ENCODE measurements at regions not wholly inside any gene's neighbourhood (a gene's known extent, or its start where the extent isn't known, plus 50 kb on each side); places are given as distances from the start of the nearest gene placed in this dataset.

DNA sequence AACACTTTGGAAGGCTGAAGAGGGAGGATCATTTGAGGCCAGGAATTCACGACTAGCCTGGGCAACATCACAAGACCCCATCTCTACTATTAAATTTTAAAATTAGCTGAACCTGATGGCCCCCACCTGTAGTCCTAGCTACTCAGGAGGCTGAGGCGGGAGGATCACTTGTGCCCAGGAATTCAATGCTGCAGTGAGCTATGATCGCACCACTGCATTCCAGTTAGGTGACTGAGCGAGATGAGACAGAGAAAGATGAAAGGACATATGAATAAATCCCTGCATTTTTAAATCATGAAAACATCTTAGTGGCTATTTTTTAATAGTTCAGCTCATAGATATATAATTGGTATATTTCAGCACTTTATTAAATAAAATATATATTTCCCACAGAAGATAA lies 93.8 kb downstream of the GPR63 start:
- peak in 1 of 2 donors; percentile 5 for DNase-seq (ENCODE audit: low read depth in 2 of 2)
- Histone ChIP-seq H3K36me3 (ENCODE audit: control insufficient read depth, insufficient read depth, low read length) (no peaks in the 10 kb centered on the region), H4K20me1 (ENCODE audit: control insufficient read depth, extremely low read depth, insufficient read depth, low read length) (no peaks in the 10 kb centered on the region), H3K27me3 (ENCODE audit: control insufficient read depth, insufficient read depth, low read length) (no peaks in the 10 kb centered on the region), H3K4me3 (replicated peaks in 1 of 4; ENCODE audit: control extremely low read depth in 1 of 4, insufficient read depth in 1 of 4, low read depth in 3 of 4, low read length in 4 of 4) (no peak overlapping the region), H3K9ac (ENCODE audit: insufficient read depth, low read length) (no peak overlapping the region), H2AFZ (ENCODE audit: low read length) (no peak overlapping the region), H3K4me2 (ENCODE audit: extremely low read depth, insufficient read depth, low read length) (no peak overlapping the region), H3K4me1 (ENCODE audit: control insufficient read depth, extremely low read depth, insufficient read depth, low read length) (no peaks in the 10 kb centered on the region), H3K9me3 (ENCODE audit: control insufficient read depth, insufficient read depth, low read depth, low read length) (no peaks in the 10 kb centered on the region), H3K79me2 (ENCODE audit: control insufficient read depth, insufficient read depth, low read length) (no peaks in the 10 kb centered on the region), H3K27ac (ENCODE audit: insufficient read depth, low read length) (no peak overlapping the region)
- TF ChIP-seq EZH2 (IDR thresholded peaks at IDR 0.05; ENCODE audit: low read length, missing control alignments): no peak
- TF ChIP-seq, protein P1, sequence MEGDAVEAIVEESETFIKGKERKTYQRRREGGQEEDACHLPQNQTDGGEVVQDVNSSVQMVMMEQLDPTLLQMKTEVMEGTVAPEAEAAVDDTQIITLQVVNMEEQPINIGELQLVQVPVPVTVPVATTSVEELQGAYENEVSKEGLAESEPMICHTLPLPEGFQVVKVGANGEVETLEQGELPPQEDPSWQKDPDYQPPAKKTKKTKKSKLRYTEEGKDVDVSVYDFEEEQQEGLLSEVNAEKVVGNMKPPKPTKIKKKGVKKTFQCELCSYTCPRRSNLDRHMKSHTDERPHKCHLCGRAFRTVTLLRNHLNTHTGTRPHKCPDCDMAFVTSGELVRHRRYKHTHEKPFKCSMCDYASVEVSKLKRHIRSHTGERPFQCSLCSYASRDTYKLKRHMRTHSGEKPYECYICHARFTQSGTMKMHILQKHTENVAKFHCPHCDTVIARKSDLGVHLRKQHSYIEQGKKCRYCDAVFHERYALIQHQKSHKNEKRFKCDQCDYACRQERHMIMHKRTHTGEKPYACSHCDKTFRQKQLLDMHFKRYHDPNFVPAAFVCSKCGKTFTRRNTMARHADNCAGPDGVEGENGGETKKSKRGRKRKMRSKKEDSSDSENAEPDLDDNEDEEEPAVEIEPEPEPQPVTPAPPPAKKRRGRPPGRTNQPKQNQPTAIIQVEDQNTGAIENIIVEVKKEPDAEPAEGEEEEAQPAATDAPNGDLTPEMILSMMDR (conservative IDR thresholded peaks at IDR 0.05 in 1 of 2, IDR thresholded peaks at IDR 0.05 in 1 of 2; ENCODE audit: low read depth in 1 of 2, low read length in 2 of 2): no peak

DNA sequence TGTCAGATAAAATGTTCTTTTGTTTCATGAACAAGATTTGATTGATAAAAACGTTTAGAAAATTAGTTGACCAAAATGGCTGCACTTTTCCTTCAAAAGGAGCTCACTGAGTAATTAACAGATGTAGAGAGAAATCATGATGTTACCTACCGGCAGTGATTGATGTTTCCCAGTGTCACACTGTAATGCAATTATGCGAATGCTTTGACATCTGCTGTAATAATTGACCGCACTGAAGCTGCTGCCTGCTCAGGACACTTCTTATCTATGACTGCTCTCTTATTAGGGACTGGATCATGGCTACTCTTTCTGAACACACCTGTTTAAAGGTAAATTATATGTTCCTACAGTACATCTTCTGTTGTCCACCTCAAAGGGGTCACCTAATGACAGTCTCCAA lies 94.6 kb downstream of the GPR63 start:
- H3K9ac ChIP-seq (ENCODE audit: insufficient read depth, low read length): no peak overlapping the region
- H3K79me2 ChIP-seq (ENCODE audit: control insufficient read depth, insufficient read depth, low read length): no peaks in the 10 kb centered on the region
- H3K4me3 ChIP-seq (replicated peaks in 1 of 4; ENCODE audit: control extremely low read depth in 1 of 4, insufficient read depth in 1 of 4, low read depth in 3 of 4, low read length in 4 of 4): no peak overlapping the region
- no peak overlapping the region for H2AFZ ChIP-seq (ENCODE audit: low read length)
- H3K27me3 ChIP-seq (ENCODE audit: control insufficient read depth, insufficient read depth, low read length): no peaks in the 10 kb centered on the region
- H3K9me3 ChIP-seq (ENCODE audit: control insufficient read depth, insufficient read depth, low read depth, low read length): no peaks in the 10 kb centered on the region
- no peak overlapping the region for H3K4me2 ChIP-seq (ENCODE audit: extremely low read depth, insufficient read depth, low read length)
- H4K20me1 ChIP-seq (ENCODE audit: control insufficient read depth, extremely low read depth, insufficient read depth, low read length): no peaks in the 10 kb centered on the region
- DNase-seq (ENCODE audit: low read depth in 2 of 2): no peak
- no peaks in the 10 kb centered on the region for H3K36me3 ChIP-seq (ENCODE audit: control insufficient read depth, insufficient read depth, low read length)
- no peak overlapping the region for H3K27ac ChIP-seq (ENCODE audit: insufficient read depth, low read length)
- TF ChIP-seq, protein P1 (conservative IDR thresholded peaks at IDR 0.05 in 1 of 2, IDR thresholded peaks at IDR 0.05 in 1 of 2; ENCODE audit: low read depth in 1 of 2, low read length in 2 of 2): no peak
- TF ChIP-seq EZH2 (IDR thresholded peaks at IDR 0.05; ENCODE audit: low read length, missing control alignments): no peak
- no peaks in the 10 kb centered on the region for H3K4me1 ChIP-seq (ENCODE audit: control insufficient read depth, extremely low read depth, insufficient read depth, low read length)

DNA sequence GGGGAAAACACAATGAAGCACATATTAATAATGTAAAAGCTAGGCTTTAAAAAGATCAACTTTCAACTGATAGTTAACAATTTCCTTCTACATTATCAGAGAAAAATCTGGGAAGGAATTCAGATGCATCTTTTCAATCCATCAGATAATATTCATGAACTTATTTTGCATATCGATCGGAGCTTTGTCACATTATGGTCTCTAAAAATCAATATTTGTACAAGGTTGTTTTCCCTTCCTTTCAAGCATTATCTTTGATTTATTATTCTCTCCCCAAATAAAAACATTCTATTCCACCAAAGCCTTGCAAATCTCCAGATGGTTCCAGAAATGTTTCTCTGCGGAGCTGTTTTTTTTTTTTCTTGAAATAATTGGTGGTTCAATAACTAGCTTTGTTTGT lies 101.9 kb downstream of the GPR63 start:
- Histone ChIP-seq H4K20me1 (ENCODE audit: control insufficient read depth, extremely low read depth, insufficient read depth, low read length) (no peaks in the 10 kb centered on the region), H3K9me3 (ENCODE audit: control insufficient read depth, insufficient read depth, low read depth, low read length) (no peaks in the 10 kb centered on the region), H3K4me3 (replicated peaks in 1 of 4; ENCODE audit: control extremely low read depth in 1 of 4, insufficient read depth in 1 of 4, low read depth in 3 of 4, low read length in 4 of 4) (no peak overlapping the region), H3K4me1 (ENCODE audit: control insufficient read depth, extremely low read depth, insufficient read depth, low read length) (no peaks in the 10 kb centered on the region), H3K27me3 (ENCODE audit: control insufficient read depth, insufficient read depth, low read length) (no peaks in the 10 kb centered on the region), H2AFZ (ENCODE audit: low read length) (no peak overlapping the region), H3K27ac (ENCODE audit: insufficient read depth, low read length) (no peak overlapping the region), H3K79me2 (ENCODE audit: control insufficient read depth, insufficient read depth, low read length) (no peaks in the 10 kb centered on the region), H3K4me2 (ENCODE audit: extremely low read depth, insufficient read depth, low read length) (no peak overlapping the region), H3K36me3 (ENCODE audit: control insufficient read depth, insufficient read depth, low read length) (no peaks in the 10 kb centered on the region), H3K9ac (ENCODE audit: insufficient read depth, low read length) (no peak overlapping the region)
- no peak for DNase-seq (ENCODE audit: low read depth in 2 of 2)
- TF ChIP-seq, protein P1 (conservative IDR thresholded peaks at IDR 0.05 in 1 of 2, IDR thresholded peaks at IDR 0.05 in 1 of 2; ENCODE audit: low read depth in 1 of 2, low read length in 2 of 2): no peak
- no peak for TF ChIP-seq EZH2 (IDR thresholded peaks at IDR 0.05; ENCODE audit: low read length, missing control alignments)

All from fibroblast of lung (primary cell).